ENCODE measurements at regions not wholly inside any gene's neighbourhood (a gene's known extent, or its start where the extent isn't known, plus 50 kb on each side); places are given as distances from the start of the nearest gene placed in this dataset.

GRCh38 chr2:120936476-120937334 lies 201.0 kb downstream of the GLI2 start:
- DNase-seq (ENCODE audit: low spot score), result peak; percentile 29

GRCh38 chr2:120937686-120938044 lies 202.0 kb downstream of the GLI2 start:
- DNase-seq (ENCODE audit: low spot score), result peak; percentile 90

- no peak for DNase-seq (ENCODE audit: low spot score)
Measured at GRCh38 chr2:120938045-120938771, 202.5 kb downstream of the GLI2 start.

DNA sequence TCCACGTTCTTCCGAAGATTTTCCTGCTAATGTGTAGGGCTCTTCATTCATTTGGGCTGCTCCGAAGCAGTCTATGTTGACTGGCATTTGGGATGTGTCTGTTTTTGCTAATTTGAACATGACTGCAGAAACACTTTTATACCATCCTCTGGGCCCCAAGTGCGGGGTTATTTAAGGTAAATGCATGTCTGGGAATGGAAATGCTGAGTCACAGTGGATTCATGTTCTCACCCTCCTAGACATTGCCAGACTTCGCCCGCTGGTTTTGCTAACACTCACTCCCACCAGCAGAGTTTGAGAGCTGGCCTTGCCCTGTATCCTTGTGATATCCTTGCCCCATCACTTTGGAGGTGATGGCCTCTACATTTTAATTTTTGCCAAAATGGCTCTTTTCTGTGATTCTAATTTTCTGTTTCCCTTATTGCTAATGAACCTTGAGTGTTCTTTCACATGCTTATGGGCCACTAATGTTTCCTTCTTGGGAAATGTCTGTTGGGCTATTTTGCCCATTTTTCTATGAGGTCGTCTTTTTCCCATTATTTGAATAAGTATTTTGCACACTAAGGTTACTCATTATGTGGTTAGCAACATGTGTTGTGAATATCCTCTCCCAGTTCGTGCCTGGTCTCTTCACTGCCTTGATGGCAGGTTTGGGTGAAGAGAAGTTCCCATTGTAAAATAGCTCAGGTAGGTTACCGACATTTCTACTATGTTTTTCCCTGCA lies 204.1 kb downstream of the GLI2 start:
- DNase-seq (ENCODE audit: low spot score), result peak; percentile 77

GRCh38 chr2:120940319-120940696 lies 204.6 kb downstream of the GLI2 start:
- no peak for DNase-seq (ENCODE audit: low spot score)

DNA sequence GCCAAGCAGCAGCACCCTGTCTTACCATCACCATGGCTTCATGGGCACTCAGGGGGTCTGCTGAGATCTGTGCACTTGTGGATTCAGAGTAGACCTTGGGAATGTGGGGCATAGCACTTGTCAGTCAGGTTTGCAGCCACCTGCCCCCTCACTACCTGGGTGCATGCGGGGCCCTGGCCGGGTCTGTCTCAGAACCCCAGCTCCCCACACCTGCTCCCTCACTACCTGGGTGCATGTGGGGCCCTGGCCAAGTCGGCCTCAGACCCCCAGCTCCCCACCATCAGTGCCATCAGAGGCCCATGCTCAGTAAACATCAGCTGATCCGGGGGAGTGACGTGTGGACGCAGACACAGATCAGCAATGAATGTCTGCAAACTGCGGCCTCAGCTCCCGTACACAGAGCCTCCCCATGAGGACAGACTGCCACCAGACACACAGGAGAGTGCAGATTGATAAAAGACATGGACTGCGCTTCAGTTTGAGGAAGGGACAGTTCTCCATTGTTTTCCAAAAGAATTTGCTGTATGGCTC lies 205.1 kb downstream of the GLI2 start:
- DNase-seq (ENCODE audit: low spot score), result no peak

DNA sequence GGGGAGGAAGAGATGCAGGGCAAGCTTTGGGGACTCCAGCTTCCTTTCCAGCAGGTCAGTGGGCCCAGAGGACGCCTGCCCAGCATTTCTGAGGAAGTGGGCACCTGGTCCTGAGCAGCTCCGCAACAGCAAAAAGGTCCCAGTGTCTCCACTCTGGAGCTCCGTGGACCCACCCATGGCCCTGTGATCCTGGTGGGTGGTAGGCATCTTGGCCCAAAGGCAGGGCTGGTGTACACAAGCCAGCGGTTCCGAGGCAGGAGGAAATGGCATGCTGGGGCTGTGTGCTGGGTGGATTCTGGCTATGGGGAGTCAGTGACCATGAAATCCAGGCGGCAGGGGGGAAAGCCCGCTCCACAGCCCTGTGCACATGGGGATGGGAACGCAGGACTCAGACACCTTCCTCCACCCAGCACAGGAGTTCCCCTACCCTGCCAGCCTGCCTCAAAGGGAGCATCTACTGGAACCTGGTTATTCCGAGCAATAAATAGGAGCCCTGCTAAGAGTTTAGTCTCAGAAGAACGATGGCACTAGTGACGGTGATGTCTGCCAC lies 206.0 kb downstream of the GLI2 start:
- no peak for DNase-seq (ENCODE audit: low spot score)

- DNase-seq (ENCODE audit: low spot score), result no peak
Measured at GRCh38 chr2:120942658-120943057, 207.0 kb downstream of the GLI2 start.

DNA sequence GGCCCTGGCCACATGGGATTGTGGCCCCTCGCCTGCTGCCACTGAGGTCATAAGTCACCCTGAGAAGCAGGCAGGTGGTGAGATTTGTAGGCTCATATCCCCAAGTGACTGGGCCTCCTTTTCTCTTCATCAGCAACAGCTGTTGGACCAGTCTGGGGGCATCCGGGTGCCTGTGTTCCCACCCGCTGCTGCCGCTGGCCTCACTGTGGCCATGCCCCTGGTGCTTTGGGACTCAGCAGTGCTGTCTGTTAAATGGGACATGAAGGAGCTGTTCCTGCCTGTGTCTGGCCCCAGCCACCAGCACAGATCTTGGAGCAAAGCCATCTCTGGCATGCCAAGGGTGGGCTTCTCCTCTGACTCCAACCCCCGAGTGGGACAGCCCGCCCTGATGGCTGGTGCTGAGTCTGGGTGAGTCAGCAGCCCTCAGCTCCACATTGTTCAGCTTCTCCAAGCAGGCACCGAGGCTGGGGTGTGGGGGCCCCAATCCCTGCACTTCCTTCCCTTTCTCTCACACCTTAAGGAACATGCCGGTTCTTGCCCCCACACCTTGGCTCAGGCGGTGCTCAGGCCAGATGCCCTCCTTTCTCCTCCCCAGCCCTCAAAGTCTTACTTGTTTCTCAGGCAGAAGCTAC lies 207.9 kb downstream of the GLI2 start:
- DNase-seq (ENCODE audit: low spot score), result no peak

- no peak for DNase-seq (ENCODE audit: low spot score)
Measured at GRCh38 chr2:120944575-120944974, 208.9 kb downstream of the GLI2 start.

GRCh38 chr2:120945091-120945490 lies 209.4 kb downstream of the GLI2 start:
- no peak for DNase-seq (ENCODE audit: low spot score)

DNA sequence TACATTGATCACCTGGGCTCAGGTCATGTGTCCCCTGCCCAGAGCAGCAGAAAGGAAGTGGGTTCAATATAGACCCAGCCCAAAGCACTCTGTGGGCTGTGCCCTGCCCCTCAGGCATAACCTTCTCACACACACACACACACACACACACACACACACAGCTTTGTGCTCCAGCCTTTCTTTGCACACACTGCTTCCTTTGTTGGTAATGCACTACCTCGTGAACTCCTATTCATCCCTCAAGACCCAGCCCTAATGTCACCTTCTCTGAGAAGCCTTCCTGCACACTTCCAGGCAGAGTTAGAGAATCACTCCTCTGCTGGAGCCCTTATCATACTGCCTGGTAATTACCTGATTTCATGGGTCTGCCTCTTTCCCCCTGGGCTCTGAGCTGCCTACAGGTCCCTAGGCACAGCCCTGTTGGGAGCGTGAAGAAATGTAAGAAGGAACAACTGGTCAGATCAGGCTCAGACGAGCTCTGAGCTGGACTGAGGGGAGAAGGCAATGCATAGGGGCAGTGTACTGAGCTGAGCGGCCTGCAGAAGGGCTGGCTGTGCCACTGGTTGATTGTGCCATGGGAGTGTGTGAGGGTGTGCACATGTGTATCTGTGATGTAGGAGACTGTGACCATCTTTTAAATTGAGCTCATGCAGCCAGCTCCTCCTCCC lies 210.3 kb downstream of the GLI2 start:
- DNase-seq (ENCODE audit: low spot score), result no peak

DNA sequence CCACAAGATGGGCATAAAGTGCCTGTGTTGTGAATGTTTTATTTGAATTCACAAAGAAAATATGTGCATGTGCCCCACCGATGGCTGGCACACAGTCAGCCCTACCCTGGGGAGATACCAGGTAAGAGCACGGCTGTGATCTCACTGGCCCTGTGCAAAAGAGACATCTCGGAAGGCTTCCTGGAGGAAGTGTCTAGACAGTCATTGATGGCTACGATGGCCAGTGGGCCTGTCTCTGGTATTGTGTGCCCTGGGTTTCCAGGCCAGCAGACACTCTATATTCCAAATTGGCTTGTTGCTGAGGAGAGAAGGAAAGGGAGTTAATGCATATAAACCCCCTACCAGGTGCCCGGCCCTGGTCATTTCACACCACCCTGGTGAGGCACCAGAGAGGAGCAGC lies 211.7 kb downstream of the GLI2 start:
- DNase-seq (ENCODE audit: low spot score), result no peak

GRCh38 chr2:120947982-120948661 lies 212.5 kb downstream of the GLI2 start:
- no peak for DNase-seq (ENCODE audit: low spot score)

DNA sequence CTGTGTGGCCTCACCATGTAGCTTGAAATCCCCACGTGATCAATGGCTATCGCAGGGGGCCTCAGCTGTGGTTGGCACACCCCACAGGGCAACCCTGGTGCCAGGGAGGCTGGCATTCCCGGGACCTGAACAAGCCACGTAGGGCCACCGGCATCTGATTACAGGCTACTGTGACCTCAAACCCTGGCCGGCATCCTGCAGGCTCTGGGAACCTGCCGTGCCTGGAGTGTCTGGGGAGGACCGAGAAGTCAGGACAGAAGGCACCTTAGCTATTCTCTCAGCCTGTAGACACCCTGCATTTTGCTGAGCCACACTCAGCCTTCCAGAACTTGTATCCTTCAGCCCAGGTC lies 213.0 kb downstream of the GLI2 start:
- no peak for DNase-seq (ENCODE audit: low spot score)

DNA sequence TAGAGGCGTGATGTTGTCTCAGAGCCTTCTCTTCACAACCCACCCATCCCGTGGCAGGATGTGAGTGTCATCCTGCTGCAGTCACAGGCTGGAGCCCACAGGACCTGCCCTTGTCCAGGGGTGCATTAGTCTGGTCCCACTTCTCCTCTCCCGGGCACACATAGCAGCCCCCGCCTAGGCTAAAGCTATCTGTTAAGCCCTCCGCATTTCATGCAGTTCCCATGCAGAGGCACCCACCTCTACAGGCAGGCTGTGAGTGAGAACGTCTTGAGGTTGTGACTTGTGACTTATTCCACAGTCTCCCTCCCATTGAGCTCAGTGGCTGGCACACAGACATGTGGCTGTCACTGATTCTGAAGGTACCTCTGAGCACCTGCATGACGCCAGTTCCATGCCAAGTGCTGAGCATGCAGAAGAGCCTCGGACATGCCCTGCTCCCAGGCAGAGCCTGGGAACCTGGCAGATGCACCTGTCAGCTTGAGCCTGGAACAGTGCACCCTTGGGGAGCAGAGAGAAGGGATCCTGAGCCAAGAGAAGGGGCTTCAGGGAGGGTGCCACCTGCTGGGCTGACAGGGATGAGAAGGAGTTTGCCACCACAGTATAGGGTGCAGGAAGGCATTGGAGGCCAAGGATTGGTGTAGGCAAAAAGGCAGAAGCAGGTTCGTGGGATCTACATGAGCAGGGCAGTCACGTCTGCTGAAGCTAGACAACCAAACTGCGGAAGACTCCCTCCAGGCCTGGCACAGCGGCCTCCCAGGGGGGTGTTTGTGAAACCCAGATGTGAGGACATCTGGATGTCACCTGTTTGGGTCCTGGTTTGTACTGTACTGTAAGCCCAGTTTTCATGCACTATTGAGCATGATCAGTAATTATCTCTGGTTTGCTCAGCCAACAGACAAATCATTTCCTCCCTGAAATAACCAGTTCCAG lies 213.6 kb downstream of the GLI2 start:
- DNase-seq (ENCODE audit: low spot score), result no peak

DNA sequence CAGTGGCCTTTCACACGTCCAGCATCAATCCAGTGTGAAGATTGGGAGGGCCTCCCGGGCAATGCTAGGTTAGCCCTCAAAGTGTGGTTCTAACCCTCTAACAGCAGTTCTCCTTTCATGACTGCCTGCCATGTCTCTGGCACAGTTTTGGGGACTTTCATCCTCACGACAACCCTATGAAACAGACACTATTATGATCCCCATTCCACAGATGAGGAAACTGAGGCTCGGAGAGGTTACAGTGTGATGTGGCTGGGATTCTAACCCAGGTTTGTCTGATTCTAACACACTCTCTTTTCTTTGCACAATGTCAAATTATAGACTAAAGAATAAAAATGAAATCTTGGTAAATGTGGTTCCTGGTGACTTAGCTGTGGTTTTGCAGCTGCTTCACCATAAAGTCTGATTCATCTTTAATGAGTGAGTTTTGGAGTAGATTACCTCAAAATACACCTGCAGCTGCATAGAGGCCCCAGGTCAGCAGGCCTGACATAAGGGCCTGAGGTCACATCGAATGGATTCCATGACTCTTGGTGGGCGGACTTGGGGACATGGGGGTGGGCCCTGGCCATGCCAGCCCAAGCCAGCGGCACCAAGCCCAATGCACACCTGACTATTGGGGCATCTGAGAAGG lies 214.4 kb downstream of the GLI2 start:
- no peak for DNase-seq (ENCODE audit: low spot score)

GRCh38 chr2:120951693-120952092 lies 216.0 kb downstream of the GLI2 start:
- DNase-seq (ENCODE audit: low spot score), result no peak

GRCh38 chr2:120952318-120952717 lies 216.7 kb downstream of the GLI2 start:
- DNase-seq (ENCODE audit: low spot score), result peak; percentile 69

Measured in GM03348 (cell line).